Kidney (tissue), 13 donors: ENCODE measurements at regions not wholly inside any gene's neighbourhood (a gene's known extent, or its start where the extent isn't known, plus 50 kb on each side); places are given as distances from the start of the nearest gene placed in this dataset.

ENCODE experiments used
- DNase-seq, 5 donors: peaks; one replicate each; pipeline ENCODE4 v3.0.0-alpha.2; 2013 to 2020
- FAIRE-seq: peaks from 2 replicates; lab custom pipeline; 2012; peaks lifted over from hg19 to GRCh38; lab: Jason Lieb, UNC
- H3K27ac ChIP-seq, 2 donors: one replicate each; pipeline ENCODE4 v1.7.0; 2013; ENCODE audit warnings: low read depth in 2 of 2, low read length in 2 of 2, inconsistent platforms in 1 of 2
- H3K27me3 ChIP-seq: one replicate; pipeline ENCODE4 v1.7.1; 2013; ENCODE audit warnings: low read length, inconsistent platforms; ENCODE audit not compliant: control insufficient read depth, insufficient read depth
- H3K36me3 ChIP-seq, 3 donors: one replicate each; pipeline versions ENCODE4 v1.7.0 to v1.7.1; 2013; ENCODE audit warnings: low read length in 3 of 3, control low read depth in 1 of 3, inconsistent platforms in 1 of 3; ENCODE audit not compliant: insufficient read depth in 3 of 3, control insufficient read depth in 2 of 3
- H3K4me1 ChIP-seq, 3 donors: one replicate each; pipeline versions ENCODE4 v1.7.0 to v1.7.1; 2013; ENCODE audit warnings: low read length in 3 of 3, inconsistent platforms in 1 of 3, low read depth in 1 of 3; ENCODE audit not compliant: control insufficient read depth in 2 of 3, insufficient read depth in 2 of 3
- H3K4me3 ChIP-seq, 3 donors: one replicate each; pipeline versions ENCODE4 v1.7.0 to v1.8.1; 2013; ENCODE audit warnings: low read length in 3 of 3, control low read depth in 1 of 3, inconsistent platforms in 1 of 3
- H3K9ac ChIP-seq, 3 donors: one replicate each; pipeline versions ENCODE4 v1.7.0 to v1.7.1; 2013; ENCODE audit warnings: low read length in 3 of 3, control low read depth in 1 of 3, inconsistent platforms in 1 of 3
- H3K9me3 ChIP-seq, 3 donors: one replicate each; pipeline versions ENCODE4 v1.7.0 to v1.7.1; 2013; ENCODE audit warnings: low read length in 3 of 3, control low read depth in 1 of 3, inconsistent platforms in 1 of 3; ENCODE audit not compliant: control insufficient read depth in 2 of 3, insufficient read depth in 1 of 3
- intact Hi-C: fragments of 100-400 bp; cut with DNase I; formaldehyde crosslinking; loops from one replicate; pipeline ENCODE4 v1.11.1; 2022
- TF ChIP-seq, protein P1 (sequence below): IDR thresholded peaks from 3 replicates; pipeline ENCODE4 v1.5.1; 2012; ENCODE audit warnings: mild to moderate bottlenecking, moderate library complexity, borderline replicate concordance; ENCODE audit not compliant: insufficient read depth; ENCODE audit errors: extremely low read depth
- donor health status: control.
- donor health status: control.
- donor health status: control.
- donor health status: control.
- donor health status: control.
- donor health status: DM: yes; HTN: yes; CAD: no.
- donor health status: Normal renal cell carcinoma (clear cell type).

DNA sequence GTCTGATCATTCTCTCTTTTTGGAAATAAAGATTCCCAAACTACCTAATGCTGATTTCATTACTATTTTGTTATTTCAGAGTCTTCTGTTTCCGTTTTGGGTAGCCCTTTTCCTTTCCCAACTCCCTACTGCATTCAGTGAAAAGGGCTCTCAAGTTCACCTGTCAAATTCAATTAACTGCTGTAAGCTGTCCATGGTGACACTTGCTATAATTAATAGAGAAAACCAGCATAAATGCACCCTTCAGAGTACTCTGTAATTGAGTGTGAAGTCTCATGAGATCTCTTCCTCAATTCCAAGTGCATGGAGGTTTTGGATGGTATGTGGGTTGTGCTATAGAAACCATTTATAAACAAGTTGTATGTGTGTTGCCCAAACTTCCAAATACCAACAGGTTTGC, 187.2 kb downstream of the RPL10L start:
- no peaks in the 10 kb centered on the region for H3K36me3 ChIP-seq
- FAIRE-seq (no peak), DNase-seq (no peak)
- H3K4me3 ChIP-seq: no peak overlapping the region
- TF ChIP-seq, protein P1, sequence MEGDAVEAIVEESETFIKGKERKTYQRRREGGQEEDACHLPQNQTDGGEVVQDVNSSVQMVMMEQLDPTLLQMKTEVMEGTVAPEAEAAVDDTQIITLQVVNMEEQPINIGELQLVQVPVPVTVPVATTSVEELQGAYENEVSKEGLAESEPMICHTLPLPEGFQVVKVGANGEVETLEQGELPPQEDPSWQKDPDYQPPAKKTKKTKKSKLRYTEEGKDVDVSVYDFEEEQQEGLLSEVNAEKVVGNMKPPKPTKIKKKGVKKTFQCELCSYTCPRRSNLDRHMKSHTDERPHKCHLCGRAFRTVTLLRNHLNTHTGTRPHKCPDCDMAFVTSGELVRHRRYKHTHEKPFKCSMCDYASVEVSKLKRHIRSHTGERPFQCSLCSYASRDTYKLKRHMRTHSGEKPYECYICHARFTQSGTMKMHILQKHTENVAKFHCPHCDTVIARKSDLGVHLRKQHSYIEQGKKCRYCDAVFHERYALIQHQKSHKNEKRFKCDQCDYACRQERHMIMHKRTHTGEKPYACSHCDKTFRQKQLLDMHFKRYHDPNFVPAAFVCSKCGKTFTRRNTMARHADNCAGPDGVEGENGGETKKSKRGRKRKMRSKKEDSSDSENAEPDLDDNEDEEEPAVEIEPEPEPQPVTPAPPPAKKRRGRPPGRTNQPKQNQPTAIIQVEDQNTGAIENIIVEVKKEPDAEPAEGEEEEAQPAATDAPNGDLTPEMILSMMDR: no peak
- peaks cover 0 to 4% (median 3%) of the 10 kb centered on the region in 3 donors for H3K9me3 ChIP-seq
- H3K27ac ChIP-seq: no peak overlapping the region
- H3K9ac ChIP-seq: no peak overlapping the region
- H3K4me1 ChIP-seq: no peaks in the 10 kb centered on the region
- intact Hi-C loops: no loop called here
- no peaks in the 10 kb centered on the region for H3K27me3 ChIP-seq

DNA sequence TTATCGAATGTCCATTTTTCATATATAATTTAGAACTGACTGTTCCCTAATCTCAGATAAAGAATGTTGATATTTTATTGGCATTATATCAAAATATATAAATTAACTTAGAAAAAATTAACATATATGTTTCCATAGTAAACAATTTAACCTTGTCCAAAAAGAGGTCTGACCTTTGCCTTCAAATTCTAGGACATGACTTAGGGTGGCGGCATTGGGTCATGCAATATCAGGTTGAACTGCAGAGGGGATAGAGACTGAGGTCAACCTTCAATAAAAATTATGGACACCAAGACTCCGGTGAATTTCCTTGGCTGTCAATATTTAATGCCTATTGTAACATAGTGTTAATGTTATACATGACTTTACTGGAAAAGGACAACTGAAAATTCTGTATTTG, 199.8 kb downstream of the RPL10L start:
- no peak for FAIRE-seq
- no peak for DNase-seq
- intact Hi-C loops: no loop called here
- no peak overlapping the region for H3K9ac ChIP-seq
- H3K27me3 ChIP-seq: no peaks in the 10 kb centered on the region
- no peak overlapping the region for H3K4me3 ChIP-seq
- no peaks in the 10 kb centered on the region for H3K9me3 ChIP-seq
- no peaks in the 10 kb centered on the region for H3K36me3 ChIP-seq
- TF ChIP-seq, protein P1: no peak
- H3K4me1 ChIP-seq: no peaks in the 10 kb centered on the region
- no peak overlapping the region for H3K27ac ChIP-seq

DNA sequence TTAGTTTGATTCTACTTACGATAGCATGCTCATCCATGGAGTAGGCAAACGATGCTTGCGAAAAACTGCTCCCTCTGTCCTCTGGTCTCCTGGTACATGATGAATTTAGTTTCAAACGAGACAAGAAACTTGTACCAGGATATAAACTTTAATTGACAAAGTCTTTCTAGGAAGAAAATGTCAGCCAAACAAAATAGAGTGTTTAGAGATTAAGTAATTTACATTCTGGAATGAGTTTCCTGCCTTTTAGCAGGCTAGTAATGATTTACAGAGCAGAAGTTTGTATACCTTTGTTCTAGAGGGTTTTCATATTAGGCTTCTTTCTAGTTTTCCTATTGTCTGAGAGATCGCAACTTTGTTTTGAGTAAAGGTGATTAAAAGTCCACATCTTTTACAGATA, 206.9 kb downstream of the RPL10L start:
- peak in 2 of 5 donors; percentile 38 to 55 for DNase-seq
- H3K27ac ChIP-seq: no peak overlapping the region

More for the DNA sequence above, 206.9 kb downstream of the RPL10L start:
- Histone ChIP-seq H3K9ac (no peak overlapping the region), H3K9me3 (no peaks in the 10 kb centered on the region), H3K27me3 (no peaks in the 10 kb centered on the region), H3K36me3 (no peaks in the 10 kb centered on the region), H3K4me3 (peak overlapping the region in 1 of 3 donors; percentile 16), H3K4me1 (no peaks in the 10 kb centered on the region)
- no peak for FAIRE-seq
- TF ChIP-seq, protein P1: no peak
- intact Hi-C loops: no loop called here
